ENCODE measurements at regions not wholly inside any gene's neighbourhood (a gene's known extent, or its start where the extent isn't known, plus 50 kb on each side); places are given as distances from the start of the nearest gene placed in this dataset.

- no peak for ATAC-seq
- DNase-seq, result no peak
- no peak overlapping the region for H3K27ac Mint-ChIP-seq
- H3K4me3 Mint-ChIP-seq, result no peak overlapping the region
- H3K9me3 Mint-ChIP-seq, result no peaks in the 10 kb centered on the region
- H3K27me3 Mint-ChIP-seq, result no peaks in the 10 kb centered on the region
- H3K4me1 Mint-ChIP-seq, result peaks cover 7% of the 10 kb centered on the region
- H3K36me3 Mint-ChIP-seq (ENCODE audit: low read depth), result no peaks in the 10 kb centered on the region
Measured at GRCh38 chr12:3923021-3923420, 49.8 kb upstream of the PARP11 start.

Data from activated naive CD8-positive, alpha-beta T cell treated with anti-CD3 and anti-CD28 coated beads, Interleukin-2, amount 50 U/mL, for 24 hours (primary cell).